Retinal pigment epithelial cell (primary cell): ENCODE measurements at regions not wholly inside any gene's neighbourhood (a gene's known extent, or its start where the extent isn't known, plus 50 kb on each side); places are given as distances from the start of the nearest gene placed in this dataset.

ENCODE experiments used
- DNase-seq: peaks from one replicate; pipeline ENCODE4 v3.0.0-alpha.2; 2010; ENCODE audit warnings: low read depth
- H3K4me3 ChIP-seq: 2 replicates; pipeline ENCODE4 v1.5.1; 2011; ENCODE audit warnings: mild to moderate bottlenecking, low read length, control low read depth, moderate library complexity
- CTCF ChIP-seq: conservative IDR thresholded peaks from 2 replicates; pipeline ENCODE4 v1.5.1; 2011; ENCODE audit warnings: low read depth, low read length, control low read depth, inconsistent platforms

- no peak overlapping the region for H3K4me3 ChIP-seq
- TF ChIP-seq CTCF: no peak
- no peak for DNase-seq
Observed at GRCh38 chr11:127138613-127139012, 138.0 kb upstream of the KIRREL3 start.

GRCh38 chr11:127137771-127138280 lies 137.3 kb upstream of the KIRREL3 start:
- TF ChIP-seq CTCF: no peak
- no peak for DNase-seq
- no peak overlapping the region for H3K4me3 ChIP-seq

- H3K4me3 ChIP-seq: no peak overlapping the region
- TF ChIP-seq CTCF: no peak
- DNase-seq: no peak
Observed at GRCh38 chr11:127136438-127136837, 135.9 kb upstream of the KIRREL3 start.

- no peak for DNase-seq
- no peak overlapping the region for H3K4me3 ChIP-seq
- TF ChIP-seq CTCF: no peak
Observed at GRCh38 chr11:127135256-127135655, 134.7 kb upstream of the KIRREL3 start.

- no peak for DNase-seq
- TF ChIP-seq CTCF: no peak
- no peak overlapping the region for H3K4me3 ChIP-seq
Observed at GRCh38 chr11:127133061-127133460, 132.5 kb upstream of the KIRREL3 start.

GRCh38 chr11:127130321-127130720 lies 129.8 kb upstream of the KIRREL3 start:
- H3K4me3 ChIP-seq: no peak overlapping the region
- DNase-seq: no peak
- TF ChIP-seq CTCF: no peak

GRCh38 chr11:127126986-127127385 lies 126.4 kb upstream of the KIRREL3 start:
- no peak for DNase-seq
- TF ChIP-seq CTCF: no peak
- no peak overlapping the region for H3K4me3 ChIP-seq
